ENCODE measurements at regions not wholly inside any gene's neighbourhood (a gene's known extent, or its start where the extent isn't known, plus 50 kb on each side); places are given as distances from the start of the nearest gene placed in this dataset.

DNA sequence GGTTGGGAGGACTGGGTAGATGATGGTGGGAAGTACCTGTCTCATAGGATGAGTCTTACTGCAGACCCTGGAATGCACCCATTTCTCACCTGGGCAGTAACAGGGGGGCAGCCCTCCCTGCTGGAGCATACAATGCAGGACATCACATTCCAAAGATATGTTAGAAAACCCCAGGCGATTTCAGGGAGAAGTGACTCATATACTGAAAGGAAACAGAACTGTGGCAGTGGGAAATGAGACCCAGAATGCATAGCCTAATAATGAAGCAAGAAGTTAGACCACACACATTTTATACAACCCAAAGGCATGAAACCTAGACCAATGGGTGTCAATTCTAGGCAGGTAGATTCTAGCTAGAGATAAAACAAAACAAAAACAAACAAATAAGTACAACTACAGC lies 402.7 kb downstream of the IRS2 start:
- H3K9me3 ChIP-seq (ENCODE audit: insufficient read depth, low read length, severe bottlenecking) = no peaks in the 10 kb centered on the region
- no peak overlapping the region for H3K4me3 ChIP-seq (ENCODE audit: low read depth in 1 of 2, low read length in 2 of 2)
- H3K79me2 ChIP-seq (ENCODE audit: insufficient read depth, low read length) = 0 out of 2 replicates have a peak, but pooled peaks cover 2% of the 10 kb centered on the region
- no peak overlapping the region for H3K9ac ChIP-seq (ENCODE audit: low read depth, low read length)
- no peak overlapping the region for H3K27ac ChIP-seq (ENCODE audit: low read length)
- no peak overlapping the region for H3K4me2 ChIP-seq (ENCODE audit: insufficient read depth, low read length)
- TF ChIP-seq, protein P1, sequence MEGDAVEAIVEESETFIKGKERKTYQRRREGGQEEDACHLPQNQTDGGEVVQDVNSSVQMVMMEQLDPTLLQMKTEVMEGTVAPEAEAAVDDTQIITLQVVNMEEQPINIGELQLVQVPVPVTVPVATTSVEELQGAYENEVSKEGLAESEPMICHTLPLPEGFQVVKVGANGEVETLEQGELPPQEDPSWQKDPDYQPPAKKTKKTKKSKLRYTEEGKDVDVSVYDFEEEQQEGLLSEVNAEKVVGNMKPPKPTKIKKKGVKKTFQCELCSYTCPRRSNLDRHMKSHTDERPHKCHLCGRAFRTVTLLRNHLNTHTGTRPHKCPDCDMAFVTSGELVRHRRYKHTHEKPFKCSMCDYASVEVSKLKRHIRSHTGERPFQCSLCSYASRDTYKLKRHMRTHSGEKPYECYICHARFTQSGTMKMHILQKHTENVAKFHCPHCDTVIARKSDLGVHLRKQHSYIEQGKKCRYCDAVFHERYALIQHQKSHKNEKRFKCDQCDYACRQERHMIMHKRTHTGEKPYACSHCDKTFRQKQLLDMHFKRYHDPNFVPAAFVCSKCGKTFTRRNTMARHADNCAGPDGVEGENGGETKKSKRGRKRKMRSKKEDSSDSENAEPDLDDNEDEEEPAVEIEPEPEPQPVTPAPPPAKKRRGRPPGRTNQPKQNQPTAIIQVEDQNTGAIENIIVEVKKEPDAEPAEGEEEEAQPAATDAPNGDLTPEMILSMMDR (IDR thresholded peaks at IDR 0.05; ENCODE audit: borderline replicate concordance, extremely low read depth, low read length, poor library complexity, severe bottlenecking) = no peak
- TF ChIP-seq EZH2 (IDR thresholded peaks at IDR 0.05; ENCODE audit: borderline replicate concordance, low read depth, low read length, severe bottlenecking) = no peak
- no peak overlapping the region for H2AFZ ChIP-seq (ENCODE audit: low read depth, low read length)
- H3K27me3 ChIP-seq (ENCODE audit: insufficient read depth, low read length, poor library complexity) = no peaks in the 10 kb centered on the region
- ATAC-seq (ENCODE audit: insufficient read depth, low read depth) (no peak), DNase-seq (no peak)
- H3K4me1 ChIP-seq (ENCODE audit: insufficient read depth, low read length) = no peaks in the 10 kb centered on the region
- H3K36me3 ChIP-seq (ENCODE audit: insufficient read depth, low read length) = no peaks in the 10 kb centered on the region; the same call in 1 of the 2 replicates
- H4K20me1 ChIP-seq (ENCODE audit: insufficient read depth, low read length) = no peaks in the 10 kb centered on the region

DNA sequence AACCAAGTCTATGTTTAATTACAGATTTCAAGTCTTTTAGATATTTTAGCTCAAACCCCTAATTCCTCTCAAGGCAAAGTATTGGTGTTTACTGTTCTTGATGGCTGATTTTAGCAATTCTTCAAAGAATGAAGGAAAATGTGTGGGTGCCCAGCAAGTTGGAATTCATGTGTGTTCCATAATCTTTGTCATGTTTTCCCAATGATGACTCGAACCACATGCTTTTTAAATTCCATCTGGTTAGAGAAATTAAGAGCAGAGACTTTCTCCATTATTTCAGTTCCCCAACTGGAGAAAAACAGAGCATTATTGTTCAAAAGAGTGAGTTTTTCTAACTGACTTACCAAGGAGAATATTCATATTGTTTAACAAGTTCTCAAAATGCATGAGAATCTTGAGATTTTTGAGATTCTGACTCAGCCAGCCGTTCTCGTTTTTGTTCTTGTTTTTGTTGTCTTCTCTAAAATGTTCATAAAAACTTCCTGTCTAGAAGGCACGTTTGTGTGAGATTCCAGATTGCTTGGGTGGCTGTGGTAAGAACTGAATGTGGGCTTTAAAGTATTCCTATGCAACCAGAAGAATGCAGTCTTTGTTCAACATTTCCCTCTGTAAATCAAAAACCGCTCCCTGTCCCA lies 404.7 kb downstream of the IRS2 start:
- Histone ChIP-seq H3K27ac (ENCODE audit: low read length) (no peak overlapping the region), H3K4me2 (ENCODE audit: insufficient read depth, low read length) (no peak overlapping the region), H3K9me3 (ENCODE audit: insufficient read depth, low read length, severe bottlenecking) (no peaks in the 10 kb centered on the region), H3K4me1 (ENCODE audit: insufficient read depth, low read length) (no peaks in the 10 kb centered on the region), H3K4me3 (ENCODE audit: low read depth in 1 of 2, low read length in 2 of 2) (no peak overlapping the region), H2AFZ (ENCODE audit: low read depth, low read length) (no peak overlapping the region), H3K27me3 (ENCODE audit: insufficient read depth, low read length, poor library complexity) (no peaks in the 10 kb centered on the region), H4K20me1 (ENCODE audit: insufficient read depth, low read length) (no peaks in the 10 kb centered on the region), H3K9ac (ENCODE audit: low read depth, low read length) (no peak overlapping the region), H3K36me3 (ENCODE audit: insufficient read depth, low read length) (no peaks in the 10 kb centered on the region), H3K79me2 (ENCODE audit: insufficient read depth, low read length) (0 out of 2 replicates have a peak, but pooled peaks cover 2% of the 10 kb centered on the region)
- ATAC-seq (ENCODE audit: insufficient read depth, low read depth) = no peak
- DNase-seq = no peak
- TF ChIP-seq, protein P1 (IDR thresholded peaks at IDR 0.05; ENCODE audit: borderline replicate concordance, extremely low read depth, low read length, poor library complexity, severe bottlenecking) = no peak
- no peak for TF ChIP-seq EZH2 (IDR thresholded peaks at IDR 0.05; ENCODE audit: borderline replicate concordance, low read depth, low read length, severe bottlenecking)

DNA sequence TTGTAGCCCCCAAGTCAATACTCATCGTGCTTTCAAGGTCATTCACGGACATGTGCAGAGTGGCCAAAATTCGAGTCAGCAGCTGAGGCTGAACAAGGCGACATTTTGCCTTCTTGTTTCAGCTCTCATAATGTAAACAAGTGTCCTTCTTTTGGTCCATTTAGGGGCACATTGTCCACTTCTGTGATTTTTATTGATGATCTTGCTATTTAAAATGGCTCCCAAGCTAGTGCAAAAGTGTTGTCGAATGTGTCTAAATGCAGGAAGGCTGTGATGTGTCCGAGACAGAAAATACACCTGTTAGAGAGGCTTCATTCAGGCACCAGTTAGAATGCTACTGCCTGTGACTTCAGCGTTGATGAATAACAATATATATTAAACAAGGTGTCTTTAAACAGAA lies 405.9 kb downstream of the IRS2 start:
- ATAC-seq (ENCODE audit: insufficient read depth, low read depth) = no peak
- H3K36me3 ChIP-seq (ENCODE audit: insufficient read depth, low read length) = no peaks in the 10 kb centered on the region
- no peaks in the 10 kb centered on the region for H4K20me1 ChIP-seq (ENCODE audit: insufficient read depth, low read length)
- no peak overlapping the region for H3K9ac ChIP-seq (ENCODE audit: low read depth, low read length)
- H3K27ac ChIP-seq (ENCODE audit: low read length) = no peak overlapping the region
- H2AFZ ChIP-seq (ENCODE audit: low read depth, low read length) = no peak overlapping the region
- no peak overlapping the region for H3K4me3 ChIP-seq (ENCODE audit: low read depth in 1 of 2, low read length in 2 of 2)
- H3K4me2 ChIP-seq (ENCODE audit: insufficient read depth, low read length) = no peak overlapping the region
- H3K4me1 ChIP-seq (ENCODE audit: insufficient read depth, low read length) = no peaks in the 10 kb centered on the region
- DNase-seq = no peak
- H3K27me3 ChIP-seq (ENCODE audit: insufficient read depth, low read length, poor library complexity) = no peaks in the 10 kb centered on the region
- no peaks in the 10 kb centered on the region for H3K9me3 ChIP-seq (ENCODE audit: insufficient read depth, low read length, severe bottlenecking)
- TF ChIP-seq EZH2 (IDR thresholded peaks at IDR 0.05; ENCODE audit: borderline replicate concordance, low read depth, low read length, severe bottlenecking) = no peak
- TF ChIP-seq, protein P1 (IDR thresholded peaks at IDR 0.05; ENCODE audit: borderline replicate concordance, extremely low read depth, low read length, poor library complexity, severe bottlenecking) = no peak
- H3K79me2 ChIP-seq (ENCODE audit: insufficient read depth, low read length) = 0 out of 2 replicates have a peak, but pooled peaks cover 2% of the 10 kb centered on the region

Data from DND-41 (cell line).